GM23248 (cell line): ENCODE measurements at regions not wholly inside any gene's neighbourhood (a gene's known extent, or its start where the extent isn't known, plus 50 kb on each side); places are given as distances from the start of the nearest gene placed in this dataset.

Experiments used
- EZH2 ChIP-seq: fragments of 200-600 bp; sonication (generic); IDR thresholded peaks from 2 replicates; pipeline ENCODE4 v1.6.1; 2018; ENCODE audit warnings: antibody characterized with exemption, mild to moderate bottlenecking; ENCODE audit not compliant: insufficient read depth, poor library complexity, severe bottlenecking
- EZH2phosphoT487 ChIP-seq: fragments of 200-600 bp; sonication (generic); IDR thresholded peaks from 2 replicates; pipeline ENCODE4 v1.6.1; 2018; ENCODE audit warnings: antibody characterized with exemption, moderate library complexity, mild to moderate bottlenecking, low read depth; ENCODE audit not compliant: insufficient read depth

DNA sequence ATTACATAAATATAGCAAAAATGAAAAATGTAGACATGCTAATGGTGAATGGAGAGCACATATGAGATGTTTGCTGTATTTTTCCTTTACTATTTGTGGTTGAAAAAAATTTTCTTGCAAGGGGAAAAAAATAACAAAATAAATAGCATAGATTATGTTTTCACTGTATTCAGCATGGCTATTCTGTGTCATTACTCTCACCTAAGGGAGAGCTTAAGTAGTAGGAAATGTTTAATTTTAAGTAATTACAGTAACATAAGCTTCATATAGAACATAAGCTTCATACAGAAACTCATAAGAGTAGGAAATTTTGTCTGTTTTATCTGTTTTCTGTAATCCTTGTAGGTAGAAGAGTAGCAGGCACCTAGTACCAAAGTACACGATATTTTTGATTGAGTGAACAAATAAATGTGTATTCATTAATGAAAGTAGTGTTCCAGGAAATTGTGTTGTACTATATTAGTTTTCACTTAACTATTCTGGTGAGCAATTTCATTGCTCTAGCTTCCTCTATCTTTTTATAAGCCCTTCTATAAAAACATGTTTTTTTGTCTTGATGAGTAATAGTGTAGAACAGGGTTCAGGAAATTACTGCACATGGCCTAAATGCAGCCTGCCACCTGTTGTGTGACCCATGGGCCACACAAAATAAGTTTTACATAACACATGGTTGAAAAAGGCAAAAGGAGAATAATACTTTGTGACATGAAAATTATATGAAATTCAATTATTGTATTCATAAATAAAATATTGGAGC, 1025.0 kb upstream of the CDH10 start:
- TF ChIP-seq EZH2 = no peak
- no peak for TF ChIP-seq EZH2phosphoT487
